Epithelial cell of proximal tubule (primary cell): ENCODE measurements at regions not wholly inside any gene's neighbourhood (a gene's known extent, or its start where the extent isn't known, plus 50 kb on each side); places are given as distances from the start of the nearest gene placed in this dataset.

Source experiments
- DNase-seq: peaks from one replicate; pipeline ENCODE4 v3.0.0-alpha.2; 2011; ENCODE audit warnings: low read depth
- H3K4me3 ChIP-seq: 2 replicates; pipeline ENCODE4 v1.5.1; 2011; ENCODE audit warnings: low read depth, mild to moderate bottlenecking, low read length
- TF ChIP-seq, protein P1 (sequence below): conservative IDR thresholded peaks from 2 replicates; pipeline ENCODE4 v1.5.1; 2012; ENCODE audit warnings: low read depth, mild to moderate bottlenecking, low read length

DNA sequence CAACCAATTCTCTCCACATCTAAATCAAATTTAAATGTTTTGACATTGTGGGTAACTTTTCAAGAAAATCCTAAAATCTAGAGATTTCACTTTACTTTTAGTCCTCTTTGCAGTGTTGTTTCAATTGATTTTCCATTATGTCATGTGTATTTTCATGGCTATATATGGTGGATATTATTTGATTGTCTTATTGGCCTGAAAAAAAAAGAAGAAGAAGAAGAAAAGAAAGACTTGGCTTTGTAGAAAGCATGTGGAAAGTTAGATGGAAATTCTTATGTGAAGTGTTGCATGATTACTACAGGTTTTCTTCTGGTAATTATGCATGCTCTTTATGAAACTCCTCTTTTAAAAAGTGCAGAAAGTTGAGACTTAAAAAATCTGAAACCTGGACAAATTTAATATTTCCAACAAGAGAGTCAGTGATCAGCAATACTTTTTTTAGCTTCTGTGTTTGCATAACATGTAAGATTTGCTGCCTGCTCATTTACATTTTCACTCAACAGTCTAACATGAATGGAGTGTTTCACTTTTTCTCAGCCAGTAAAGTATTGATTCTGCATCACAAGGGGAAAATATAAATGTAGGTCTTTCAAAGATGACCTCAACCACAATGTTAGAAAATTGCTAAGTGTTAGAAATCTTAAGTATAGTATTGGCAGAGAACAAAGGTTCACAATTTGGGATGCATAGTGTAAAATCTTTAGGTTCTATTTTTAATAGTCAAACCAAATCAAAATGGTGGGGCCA lies 438.7 kb downstream of the BCKDHB start:
- H3K4me3 ChIP-seq: no peak overlapping the region
- TF ChIP-seq, protein P1, sequence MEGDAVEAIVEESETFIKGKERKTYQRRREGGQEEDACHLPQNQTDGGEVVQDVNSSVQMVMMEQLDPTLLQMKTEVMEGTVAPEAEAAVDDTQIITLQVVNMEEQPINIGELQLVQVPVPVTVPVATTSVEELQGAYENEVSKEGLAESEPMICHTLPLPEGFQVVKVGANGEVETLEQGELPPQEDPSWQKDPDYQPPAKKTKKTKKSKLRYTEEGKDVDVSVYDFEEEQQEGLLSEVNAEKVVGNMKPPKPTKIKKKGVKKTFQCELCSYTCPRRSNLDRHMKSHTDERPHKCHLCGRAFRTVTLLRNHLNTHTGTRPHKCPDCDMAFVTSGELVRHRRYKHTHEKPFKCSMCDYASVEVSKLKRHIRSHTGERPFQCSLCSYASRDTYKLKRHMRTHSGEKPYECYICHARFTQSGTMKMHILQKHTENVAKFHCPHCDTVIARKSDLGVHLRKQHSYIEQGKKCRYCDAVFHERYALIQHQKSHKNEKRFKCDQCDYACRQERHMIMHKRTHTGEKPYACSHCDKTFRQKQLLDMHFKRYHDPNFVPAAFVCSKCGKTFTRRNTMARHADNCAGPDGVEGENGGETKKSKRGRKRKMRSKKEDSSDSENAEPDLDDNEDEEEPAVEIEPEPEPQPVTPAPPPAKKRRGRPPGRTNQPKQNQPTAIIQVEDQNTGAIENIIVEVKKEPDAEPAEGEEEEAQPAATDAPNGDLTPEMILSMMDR: no peak
- DNase-seq: no peak

DNA sequence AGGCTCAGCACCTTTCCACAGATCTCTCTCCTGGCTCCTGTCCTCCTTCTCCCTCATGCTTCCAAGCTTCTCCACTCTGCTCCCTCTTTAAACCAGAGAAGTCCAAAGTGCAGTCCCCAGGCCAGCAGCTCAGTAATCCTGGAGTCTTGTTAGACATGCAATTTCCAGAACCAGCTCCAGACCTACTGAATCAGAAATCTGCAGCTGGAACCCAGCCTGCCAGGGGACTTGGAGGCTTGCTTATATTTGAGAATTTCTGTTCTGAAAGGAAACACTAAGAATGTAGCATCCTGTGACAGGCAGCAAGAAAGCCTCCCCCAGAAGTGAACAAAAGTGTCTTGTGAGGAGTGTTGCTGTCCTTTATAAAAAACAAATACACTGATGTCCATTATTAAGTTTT lies 438.1 kb downstream of the BCKDHB start:
- no peak for DNase-seq
- TF ChIP-seq, protein P1: no peak
- no peak overlapping the region for H3K4me3 ChIP-seq

DNA sequence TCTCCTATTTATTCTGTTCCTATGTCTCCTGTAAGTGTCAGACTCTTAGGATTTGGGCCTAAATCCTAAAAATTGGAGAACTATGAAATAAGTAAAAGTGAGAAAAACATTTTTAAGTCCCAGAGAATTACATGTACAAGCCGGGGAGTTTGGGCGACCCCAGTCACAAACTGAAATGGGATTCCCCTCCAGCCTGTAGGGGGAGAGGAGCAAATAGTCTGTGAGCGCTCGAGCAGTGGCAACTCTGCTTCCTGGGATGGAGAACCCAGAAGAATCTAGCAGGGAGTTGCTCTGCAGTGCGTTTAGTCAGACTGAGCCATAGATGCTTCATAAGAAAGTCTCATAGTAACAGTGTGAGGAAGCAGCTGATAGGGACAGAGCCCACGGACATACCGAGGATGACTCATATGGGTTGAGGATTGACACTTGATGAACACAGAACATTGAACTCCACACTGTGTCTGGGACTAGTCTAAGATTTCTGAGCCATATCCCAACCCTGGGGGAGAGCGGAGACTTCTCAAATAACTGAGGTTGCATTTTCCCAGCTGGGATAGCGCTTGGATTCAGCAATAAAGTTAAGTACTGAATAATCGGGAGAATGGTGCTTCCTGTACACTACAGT lies 437.2 kb downstream of the BCKDHB start:
- no peak overlapping the region for H3K4me3 ChIP-seq
- TF ChIP-seq, protein P1: no peak
- DNase-seq: no peak

DNA sequence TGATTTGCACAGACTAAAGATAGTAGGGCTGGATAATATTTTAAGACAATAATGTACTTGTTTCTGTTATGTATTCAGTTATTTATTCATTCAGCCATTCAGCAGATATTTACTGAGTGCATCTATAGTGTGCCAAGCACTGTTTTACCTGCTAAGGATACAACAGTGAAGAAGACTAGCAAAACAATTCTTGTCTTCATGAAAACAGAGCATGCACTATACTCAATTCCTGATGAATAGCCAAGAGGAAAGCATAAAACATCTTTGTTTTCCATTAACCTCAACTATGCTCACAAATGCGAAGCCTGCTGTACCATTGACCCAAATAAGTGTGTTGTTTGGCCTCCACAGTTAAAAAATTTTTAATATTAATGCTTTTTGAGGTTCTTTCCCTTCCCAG lies 436.7 kb downstream of the BCKDHB start:
- TF ChIP-seq, protein P1: no peak

DNA sequence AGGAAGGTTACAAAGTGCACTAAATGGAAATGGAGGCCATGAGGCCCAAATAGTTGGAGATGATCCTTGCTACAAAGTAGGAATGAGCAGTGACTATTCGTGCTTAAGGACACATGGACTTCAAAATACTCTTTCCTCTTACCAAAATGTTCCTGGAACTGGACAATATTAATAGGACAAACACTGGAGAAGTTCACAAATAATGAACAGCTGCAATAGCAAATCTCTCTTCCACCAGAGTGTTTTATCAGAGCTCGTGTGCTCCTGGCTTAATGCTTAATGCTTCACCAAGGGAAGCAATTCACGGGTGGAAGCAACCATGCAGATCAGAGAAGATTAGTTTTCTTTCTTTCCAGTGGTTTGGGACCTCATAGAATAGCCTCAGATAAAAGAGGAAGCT lies 435.4 kb downstream of the BCKDHB start:
- H3K4me3 ChIP-seq: no peak overlapping the region
- DNase-seq: no peak
- TF ChIP-seq, protein P1: no peak

More for the DNA sequence above, 436.7 kb downstream of the BCKDHB start:
- no peak for DNase-seq
- H3K4me3 ChIP-seq: no peak overlapping the region

DNA sequence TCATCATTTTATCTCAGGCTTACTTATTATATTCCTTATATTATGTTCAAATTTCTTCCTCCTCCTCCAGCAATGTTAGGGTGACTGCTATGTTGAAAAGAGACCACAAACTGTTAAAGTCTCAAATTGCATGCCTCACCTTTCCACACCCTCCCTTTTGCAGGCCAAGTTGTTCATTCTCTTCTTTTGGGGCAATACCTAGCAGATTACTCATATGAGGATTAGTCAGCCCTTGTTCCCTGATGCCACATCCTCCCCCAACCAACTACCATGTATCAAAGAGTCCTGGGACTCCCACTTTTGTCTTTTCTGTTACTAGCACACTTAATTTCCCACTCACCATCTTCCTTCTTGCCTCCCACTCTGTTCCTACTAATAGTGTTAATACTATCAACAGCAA lies 434.7 kb downstream of the BCKDHB start:
- H3K4me3 ChIP-seq: no peak overlapping the region
- TF ChIP-seq, protein P1: no peak
- DNase-seq: no peak

DNA sequence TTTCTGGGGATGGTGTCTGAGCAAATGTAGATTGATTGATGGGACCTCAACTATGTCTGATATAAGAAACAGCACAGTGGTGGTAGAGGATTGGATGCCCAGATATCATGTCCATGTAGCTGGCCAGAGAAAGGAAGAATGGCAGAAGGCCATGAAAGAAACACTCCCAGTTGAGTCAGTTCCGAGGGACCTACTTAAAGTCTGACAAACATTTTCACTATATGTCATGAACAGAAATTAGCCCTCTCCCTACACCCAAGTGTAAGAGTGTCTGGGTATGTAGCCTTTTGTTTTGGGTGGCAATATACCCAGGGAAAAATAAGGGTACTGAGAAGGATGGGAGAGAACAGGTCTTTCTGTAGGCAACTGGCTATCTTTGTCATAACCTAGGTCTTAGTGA lies 434.2 kb downstream of the BCKDHB start:
- DNase-seq: no peak
- TF ChIP-seq, protein P1: no peak
- H3K4me3 ChIP-seq: no peak overlapping the region
